Immature natural killer cell (primary cell): ENCODE measurements at regions not wholly inside any gene's neighbourhood (a gene's known extent, or its start where the extent isn't known, plus 50 kb on each side); places are given as distances from the start of the nearest gene placed in this dataset.
"Not testable (repeated sequence)": the region's sequence is repeated elsewhere in the genome, so short reads cannot be mapped to it uniquely, and the experiment has no call there.

ENCODE experiments used
- DNase-seq, 3 donors: peaks; one replicate each; pipeline ENCODE4 v3.0.0; 2022; ENCODE audit warnings: mixed read lengths in 1 of 3
- H3K27ac Mint-ChIP-seq, 6 donors: one replicate each; pipeline ENCODE4 v1.8.0; 2020; ENCODE audit warnings: mixed read lengths in 6 of 6, mild to moderate bottlenecking in 5 of 6, inconsistent platforms in 4 of 6, moderate library complexity in 3 of 6
- H3K27me3 Mint-ChIP-seq, 3 donors: one replicate each; pipeline ENCODE4 v1.8.0; 2020 to 2021; ENCODE audit warnings: low read depth in 3 of 3, mild to moderate bottlenecking in 3 of 3, mixed read lengths in 3 of 3, moderate library complexity in 3 of 3, inconsistent platforms in 1 of 3
- H3K36me3 Mint-ChIP-seq, 3 donors: one replicate each; pipeline ENCODE4 v1.8.0; 2020; ENCODE audit warnings: mixed read lengths in 3 of 3, inconsistent platforms in 2 of 3, mild to moderate bottlenecking in 2 of 3
- H3K4me1 Mint-ChIP-seq, 2 donors: one replicate each; pipeline ENCODE4 v1.8.0; 2020; ENCODE audit warnings: inconsistent platforms in 2 of 2, mild to moderate bottlenecking in 2 of 2, mixed read lengths in 2 of 2, moderate library complexity in 1 of 2
- H3K4me3 Mint-ChIP-seq, 5 donors: one replicate each; pipeline ENCODE4 v1.8.0; 2020; ENCODE audit warnings: mild to moderate bottlenecking in 5 of 5, mixed read lengths in 5 of 5, inconsistent platforms in 3 of 5, moderate library complexity in 3 of 5
- H3K9me3 Mint-ChIP-seq, 6 donors: one replicate each; pipeline ENCODE4 v1.8.0; 2020; ENCODE audit warnings: mild to moderate bottlenecking in 6 of 6, mixed read lengths in 6 of 6, inconsistent platforms in 4 of 6, moderate library complexity in 3 of 6

DNA sequence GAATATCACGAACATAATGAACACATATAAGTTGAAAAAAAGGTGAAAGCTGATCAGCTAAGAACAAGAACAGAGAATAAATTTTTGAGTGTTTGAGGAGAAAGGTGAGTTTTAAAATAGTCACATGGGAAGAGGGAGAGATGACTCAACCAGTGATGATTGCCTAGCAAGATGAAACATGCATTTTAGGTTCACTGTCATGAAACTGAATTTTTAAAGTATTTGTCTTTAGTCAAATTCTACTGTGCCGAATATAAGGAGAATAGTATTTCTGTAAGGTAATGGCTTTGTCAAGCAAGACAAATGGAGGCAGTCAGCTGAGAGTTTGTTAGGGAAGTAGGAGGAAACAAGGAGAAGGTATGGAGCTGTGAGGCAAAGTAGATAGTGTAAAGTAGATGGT is 2557.4 kb downstream of the PCDH9 start:
- H3K4me3 Mint-ChIP-seq = no peak overlapping the region
- H3K27ac Mint-ChIP-seq = no peak overlapping the region
- H3K36me3 Mint-ChIP-seq = peaks cover 0 to 3% (median 0%) of the 10 kb centered on the region in 3 donors
- no peaks in the 10 kb centered on the region for H3K4me1 Mint-ChIP-seq
- H3K27me3 Mint-ChIP-seq = no peaks in the 10 kb centered on the region
- no peak for DNase-seq
- H3K9me3 Mint-ChIP-seq = peaks cover 19 to 64% (median 24%) of the 10 kb centered on the region in 6 donors

DNA sequence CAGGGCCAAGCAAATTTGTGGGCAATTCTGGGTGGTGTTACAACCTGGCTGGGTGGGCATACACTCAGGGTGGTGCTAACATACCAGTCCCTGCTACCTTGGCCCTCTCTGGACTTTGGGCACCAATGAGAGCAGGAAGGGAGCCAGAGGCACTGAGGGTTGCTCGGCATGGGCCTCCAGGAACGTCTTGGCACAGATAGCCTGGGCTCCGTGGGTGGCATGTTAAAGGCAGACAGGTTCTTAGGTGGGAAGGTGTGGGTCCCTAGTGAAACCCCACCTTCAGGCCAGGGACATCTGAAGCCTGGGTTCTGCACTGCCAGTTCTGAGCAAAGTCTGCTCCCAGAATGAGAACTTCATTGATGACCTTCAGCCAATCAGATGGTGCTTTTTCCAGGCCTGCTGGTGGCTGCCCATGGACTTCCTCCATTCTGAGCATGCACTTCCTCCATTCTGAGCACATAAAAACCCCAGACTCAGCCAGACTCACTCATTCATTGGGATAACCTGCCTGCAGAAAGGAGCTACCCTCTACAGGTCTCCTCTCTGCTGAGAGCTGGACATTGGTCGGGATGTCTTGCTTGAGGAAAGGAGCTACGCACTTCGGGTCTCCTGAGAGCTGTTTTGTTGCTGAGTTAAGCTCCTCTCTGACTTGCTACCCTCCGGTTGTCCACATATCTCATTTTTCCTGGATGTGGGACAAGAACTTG is 2567.1 kb downstream of the PCDH9 start:
- peaks cover 4 to 29% (median 11%) of the 10 kb centered on the region in 6 donors for H3K9me3 Mint-ChIP-seq
- no peak for DNase-seq
- H3K27ac Mint-ChIP-seq = no peak overlapping the region
- H3K4me1 Mint-ChIP-seq = no peaks in the 10 kb centered on the region
- H3K27me3 Mint-ChIP-seq = no peaks in the 10 kb centered on the region
- no peak overlapping the region for H3K4me3 Mint-ChIP-seq
- no peaks in the 10 kb centered on the region for H3K36me3 Mint-ChIP-seq

DNA sequence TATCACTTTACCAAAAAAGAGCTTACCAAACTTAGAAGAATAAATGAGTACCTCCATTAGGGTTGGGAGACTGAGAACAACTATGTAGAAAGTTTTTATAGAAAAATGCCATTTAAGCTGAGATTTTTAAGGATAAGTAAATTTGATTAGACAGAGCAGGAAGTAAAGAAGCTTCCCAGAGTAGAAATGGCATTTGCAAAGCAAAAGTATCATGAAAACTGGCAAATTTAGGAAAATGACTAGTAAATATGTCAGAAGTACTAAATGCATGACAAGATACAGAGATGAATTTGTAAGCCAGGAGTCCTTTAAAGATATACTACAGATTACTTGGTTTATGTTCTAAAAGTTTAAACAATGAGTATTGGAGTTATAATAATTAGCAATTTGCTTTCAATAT is 2581.8 kb downstream of the PCDH9 start:
- Mint-ChIP-seq H3K27ac (no peak overlapping the region), H3K27me3 (peaks cover 0 to 1% (median 0%) of the 10 kb centered on the region in 3 donors), H3K4me1 (no peaks in the 10 kb centered on the region), H3K9me3 (peaks cover 12 to 49% (median 19%) of the 10 kb centered on the region in 6 donors), H3K36me3 (no peaks in the 10 kb centered on the region), H3K4me3 (no peak overlapping the region)
- no peak for DNase-seq

DNA sequence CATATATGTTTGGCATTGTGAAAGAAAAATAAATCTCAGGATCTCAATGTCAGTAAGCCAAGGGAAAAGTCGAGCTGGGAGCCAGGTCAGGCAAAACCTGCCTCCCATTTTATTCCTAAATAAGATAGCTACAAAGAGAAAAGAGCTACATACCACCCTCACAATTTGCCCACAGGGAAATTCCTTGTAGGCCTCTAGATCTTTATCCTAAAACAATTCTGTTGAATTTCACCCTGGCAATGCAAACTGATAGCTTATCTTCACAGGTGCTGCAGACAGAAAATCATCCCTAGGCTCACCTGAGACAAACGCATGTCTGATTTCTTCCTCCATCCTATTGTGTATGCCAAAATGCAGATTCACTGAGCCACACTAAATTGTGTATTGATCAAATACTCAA is 2587.1 kb downstream of the PCDH9 start:
- no peak for DNase-seq
- Mint-ChIP-seq H3K4me3 (no peak overlapping the region), H3K27me3 (no peaks in the 10 kb centered on the region), H3K27ac (no peak overlapping the region), H3K4me1 (no peaks in the 10 kb centered on the region), H3K36me3 (no peaks in the 10 kb centered on the region), H3K9me3 (peaks cover 4 to 61% (median 23%) of the 10 kb centered on the region in 6 donors)

DNA sequence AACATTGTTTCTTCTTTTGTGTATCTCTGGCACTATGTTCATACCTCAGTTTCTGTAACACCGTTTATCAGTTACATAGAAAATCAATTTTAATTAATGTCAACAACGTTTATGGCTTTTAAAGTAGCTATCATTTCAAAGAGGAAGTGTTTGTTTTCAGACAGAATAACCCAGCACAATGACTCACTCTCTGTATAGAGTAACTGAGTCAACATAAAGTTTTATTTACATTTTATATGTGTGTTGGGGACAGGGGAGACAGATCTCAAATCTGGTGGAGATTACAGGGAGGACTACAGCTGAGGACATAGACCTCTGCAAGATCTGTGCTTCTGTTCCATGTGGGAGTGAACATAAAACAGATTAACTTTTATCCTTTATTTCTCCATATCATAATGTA is 2590.1 kb downstream of the PCDH9 start:
- Mint-ChIP-seq H3K27ac (no peak overlapping the region), H3K27me3 (no peaks in the 10 kb centered on the region), H3K9me3 (peaks cover 4 to 60% (median 29%) of the 10 kb centered on the region in 6 donors), H3K4me3 (no peak overlapping the region), H3K36me3 (no peaks in the 10 kb centered on the region), H3K4me1 (no peaks in the 10 kb centered on the region)
- no peak for DNase-seq

DNA sequence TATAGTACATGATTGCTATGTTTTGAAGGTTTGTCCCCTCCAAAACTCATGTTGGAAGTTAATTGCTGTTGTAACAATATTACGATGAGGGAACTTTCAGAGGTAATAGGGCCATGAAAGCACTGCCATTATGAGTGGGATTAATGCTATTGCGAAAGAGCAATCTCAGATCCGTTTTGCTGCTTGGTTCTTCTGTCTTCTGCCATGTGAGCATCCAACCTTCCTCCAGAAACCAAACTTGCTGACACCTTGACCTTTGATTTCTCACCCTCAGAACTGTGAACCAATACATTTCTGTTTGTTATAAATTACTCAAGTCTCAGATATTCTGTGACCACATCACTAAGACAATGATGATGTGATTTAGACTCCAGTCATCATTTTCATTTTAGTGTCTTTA is 2590.9 kb downstream of the PCDH9 start:
- no peak overlapping the region for H3K4me3 Mint-ChIP-seq
- no peak overlapping the region for H3K27ac Mint-ChIP-seq
- H3K27me3 Mint-ChIP-seq = no peaks in the 10 kb centered on the region
- H3K9me3 Mint-ChIP-seq = peaks cover 4 to 53% (median 24%) of the 10 kb centered on the region in 6 donors
- no peaks in the 10 kb centered on the region for H3K4me1 Mint-ChIP-seq
- no peaks in the 10 kb centered on the region for H3K36me3 Mint-ChIP-seq
- DNase-seq = no peak

DNA sequence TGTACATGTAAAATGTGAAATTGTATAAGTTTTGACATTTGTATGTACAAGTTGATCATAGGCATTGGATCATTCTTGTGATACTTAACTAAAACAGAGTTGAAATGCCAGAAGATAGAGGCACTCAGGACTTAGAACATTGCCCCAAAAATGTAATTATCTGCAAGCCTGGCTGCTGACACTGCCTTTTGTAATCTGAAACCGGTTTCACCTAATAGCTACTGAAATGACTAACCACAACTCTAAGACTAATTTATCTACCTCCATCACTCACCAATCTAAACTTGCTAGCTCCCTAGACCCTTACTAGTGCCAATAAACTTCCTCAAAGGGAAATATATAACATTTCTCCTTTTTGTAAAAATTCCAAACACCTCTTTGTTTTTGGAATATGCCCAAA is 2596.2 kb downstream of the PCDH9 start:
- H3K4me3 Mint-ChIP-seq = no peak overlapping the region
- no peak for DNase-seq
- peaks cover 0 to 34% (median 18%) of the 10 kb centered on the region in 6 donors for H3K9me3 Mint-ChIP-seq
- H3K27me3 Mint-ChIP-seq = no peaks in the 10 kb centered on the region
- H3K27ac Mint-ChIP-seq = no peak overlapping the region
- H3K36me3 Mint-ChIP-seq = no peaks in the 10 kb centered on the region
- H3K4me1 Mint-ChIP-seq = no peaks in the 10 kb centered on the region

DNA sequence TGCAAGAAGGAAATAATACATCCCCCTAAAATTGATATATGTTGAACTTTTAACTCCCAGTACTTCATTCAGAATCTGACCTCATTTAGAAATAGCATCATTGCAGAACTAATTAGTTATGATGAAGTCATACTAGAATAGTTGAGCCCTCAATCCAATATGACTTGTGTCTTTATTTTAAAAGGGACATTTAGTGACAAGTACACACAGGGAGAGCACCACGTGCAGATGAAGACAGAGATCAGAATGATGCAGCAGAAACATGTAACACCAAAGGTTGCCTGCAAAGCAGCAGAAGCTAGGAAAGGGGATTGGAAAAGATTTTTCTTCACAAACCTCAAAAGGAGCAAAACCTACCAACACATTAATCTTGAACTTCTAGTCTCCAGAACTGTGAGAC is 2602.5 kb downstream of the PCDH9 start:
- DNase-seq = no peak
- Mint-ChIP-seq H3K9me3 (peaks cover 0 to 38% (median 15%) of the 10 kb centered on the region in 6 donors), H3K4me3 (no peak overlapping the region), H3K27me3 (peaks cover 0 to 5% (median 0%) of the 10 kb centered on the region in 3 donors), H3K4me1 (no peaks in the 10 kb centered on the region), H3K36me3 (no peaks in the 10 kb centered on the region), H3K27ac (no peak overlapping the region)

DNA sequence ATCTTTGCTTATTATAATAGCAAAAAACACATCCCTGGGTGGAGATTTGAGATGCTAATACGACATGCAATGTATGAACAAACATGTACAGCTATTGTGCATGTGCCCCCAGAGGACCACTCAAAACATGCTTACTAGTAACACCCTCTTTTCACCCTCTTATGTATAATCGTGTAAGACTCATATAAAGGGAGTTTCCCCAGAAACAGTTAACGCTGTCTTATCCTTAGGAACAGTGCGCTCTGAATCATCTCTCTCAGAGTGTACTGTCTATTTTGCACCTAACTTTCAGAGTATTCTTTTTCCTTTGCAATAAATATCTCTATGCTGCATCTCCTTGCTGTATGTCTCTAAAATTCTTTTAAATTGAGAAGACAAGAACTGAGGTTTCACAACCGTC is 2604.0 kb downstream of the PCDH9 start:
- Mint-ChIP-seq H3K27ac (no peak overlapping the region), H3K36me3 (no peaks in the 10 kb centered on the region), H3K4me3 (no peak overlapping the region), H3K27me3 (peaks cover 0 to 5% (median 0%) of the 10 kb centered on the region in 3 donors), H3K4me1 (no peaks in the 10 kb centered on the region), H3K9me3 (peaks cover 0 to 38% (median 17%) of the 10 kb centered on the region in 6 donors)
- DNase-seq = no peak

DNA sequence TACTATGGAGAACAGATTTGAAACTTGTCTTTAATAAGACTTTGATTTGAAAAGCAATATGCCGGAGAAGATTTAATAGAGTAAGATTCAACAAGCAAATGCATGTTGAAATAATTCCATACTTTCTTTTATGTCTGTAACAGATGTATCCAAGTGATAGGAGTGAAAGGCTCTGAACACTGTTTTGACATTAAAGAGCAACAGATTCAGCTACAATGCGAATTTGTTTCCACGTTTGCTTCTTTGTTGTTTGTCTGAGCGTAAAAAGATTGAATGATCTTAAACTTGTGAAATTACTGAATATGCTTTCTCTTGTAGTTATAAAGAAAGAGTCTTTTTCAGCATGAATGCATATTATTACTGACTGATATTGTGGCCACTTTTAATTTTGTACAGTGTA is 2612.9 kb downstream of the PCDH9 start:
- DNase-seq = no peak
- no peak overlapping the region for H3K4me3 Mint-ChIP-seq
- H3K36me3 Mint-ChIP-seq = peaks cover 0 to 4% (median 3%) of the 10 kb centered on the region in 3 donors
- peaks cover 0 to 1% (median 0%) of the 10 kb centered on the region in 3 donors for H3K27me3 Mint-ChIP-seq
- H3K9me3 Mint-ChIP-seq = peaks cover 0 to 32% (median 6%) of the 10 kb centered on the region in 6 donors
- H3K4me1 Mint-ChIP-seq = no peaks in the 10 kb centered on the region
- no peak overlapping the region for H3K27ac Mint-ChIP-seq

DNA sequence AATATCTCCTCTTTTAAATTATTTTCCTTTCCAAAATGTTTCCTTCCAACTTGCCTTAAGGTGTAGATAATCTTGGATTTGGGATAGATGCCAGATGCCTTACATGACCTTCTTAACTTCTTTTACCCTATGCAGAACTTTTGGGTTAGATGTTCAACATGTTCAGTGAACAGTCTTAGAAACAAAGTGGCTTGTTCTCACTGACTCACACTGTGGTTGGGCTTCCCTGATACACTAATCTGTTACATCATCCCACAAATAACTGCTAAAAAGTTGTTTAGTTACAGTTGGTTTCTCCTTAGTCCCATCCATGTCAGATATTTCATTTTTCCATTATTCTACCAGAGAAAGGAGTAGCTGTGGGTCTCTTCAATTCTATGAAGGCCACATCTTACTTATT is 2638.2 kb downstream of the PCDH9 start:
- H3K4me3 Mint-ChIP-seq = no peak overlapping the region
- H3K27me3 Mint-ChIP-seq = peaks cover 0 to 2% (median 0%) of the 10 kb centered on the region in 3 donors
- DNase-seq = no peak
- peaks cover 2 to 48% (median 22%) of the 10 kb centered on the region in 6 donors for H3K9me3 Mint-ChIP-seq
- H3K4me1 Mint-ChIP-seq = no peaks in the 10 kb centered on the region
- no peaks in the 10 kb centered on the region for H3K36me3 Mint-ChIP-seq
- H3K27ac Mint-ChIP-seq = no peak overlapping the region

DNA sequence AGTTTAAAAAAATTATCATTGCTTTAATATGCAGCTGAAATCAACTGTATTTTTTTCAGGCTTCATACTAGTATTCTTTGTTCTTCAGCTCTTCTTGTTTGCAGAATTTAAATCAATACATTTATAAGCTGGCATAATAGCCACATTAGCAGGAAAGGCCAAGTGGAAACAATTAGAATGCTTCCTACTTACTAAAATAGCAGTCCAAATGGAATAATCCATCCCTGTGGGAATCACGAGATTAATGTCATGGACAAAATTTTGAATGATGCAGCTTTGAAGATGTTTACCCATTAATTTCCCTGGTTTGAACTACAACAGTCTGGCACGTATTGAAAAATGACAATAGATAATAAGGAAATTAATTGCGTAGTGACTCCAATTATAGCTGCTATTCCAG is 2650.8 kb downstream of the PCDH9 start:
- Mint-ChIP-seq H3K4me3 (no peak overlapping the region), H3K27ac (no peak overlapping the region), H3K9me3 (peaks cover 5 to 41% (median 21%) of the 10 kb centered on the region in 6 donors), H3K27me3 (no peaks in the 10 kb centered on the region), H3K4me1 (no peaks in the 10 kb centered on the region), H3K36me3 (no peaks in the 10 kb centered on the region)
- DNase-seq = no peak

DNA sequence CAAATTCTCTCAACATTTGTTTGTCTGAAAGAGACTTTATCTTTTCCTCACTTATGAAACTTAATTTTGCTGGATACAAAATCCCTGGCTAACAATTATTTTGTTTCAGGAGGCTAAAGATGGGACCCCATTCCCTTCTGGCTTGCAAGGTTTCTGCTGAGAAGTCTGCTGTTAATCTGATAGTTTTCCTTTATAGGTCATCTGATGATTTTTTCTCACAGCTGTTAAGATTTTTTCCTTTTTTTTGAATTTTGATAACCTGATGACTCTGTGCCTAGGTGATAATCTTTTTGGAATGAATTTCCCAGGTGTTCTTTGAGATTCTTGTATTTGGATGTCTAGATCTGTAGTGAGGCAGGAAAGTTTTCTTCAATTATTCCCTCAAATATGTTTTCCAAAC is 2661.4 kb downstream of the PCDH9 start:
- Mint-ChIP-seq H3K4me1 (no peaks in the 10 kb centered on the region), H3K4me3 (no peak overlapping the region), H3K36me3 (no peaks in the 10 kb centered on the region), H3K9me3 (peaks cover 22 to 65% (median 46%) of the 10 kb centered on the region in 6 donors), H3K27me3 (peaks cover 0 to 3% (median 1%) of the 10 kb centered on the region in 3 donors), H3K27ac (no peak overlapping the region)
- no peak for DNase-seq

DNA sequence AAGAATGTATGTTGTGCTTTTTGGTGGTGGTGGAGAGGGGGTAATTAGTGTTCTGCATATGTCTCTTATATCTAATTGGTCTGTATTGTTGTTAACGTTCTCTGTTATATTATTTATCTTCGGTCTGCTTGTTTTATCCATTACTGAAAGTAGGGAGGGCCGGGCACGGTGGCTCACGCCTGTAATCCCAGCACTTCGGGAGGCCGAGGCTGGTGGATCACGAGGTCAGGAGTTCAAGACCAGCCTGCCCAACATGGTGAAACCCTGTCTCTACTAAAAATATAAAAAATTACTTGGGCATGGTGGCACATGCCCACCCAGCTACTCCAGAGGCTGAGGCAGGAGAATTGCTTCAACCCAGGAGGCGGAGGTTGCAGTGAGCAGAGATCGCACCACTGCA is 2672.1 kb downstream of the PCDH9 start:
- H3K4me3 Mint-ChIP-seq, H3K27me3 Mint-ChIP-seq, DNase-seq, H3K36me3 Mint-ChIP-seq, H3K27ac Mint-ChIP-seq, H3K4me1 Mint-ChIP-seq: not testable (repeated sequence)
- peaks cover 4 to 28% (median 11%) of the 10 kb centered on the region in 6 donors for H3K9me3 Mint-ChIP-seq

DNA sequence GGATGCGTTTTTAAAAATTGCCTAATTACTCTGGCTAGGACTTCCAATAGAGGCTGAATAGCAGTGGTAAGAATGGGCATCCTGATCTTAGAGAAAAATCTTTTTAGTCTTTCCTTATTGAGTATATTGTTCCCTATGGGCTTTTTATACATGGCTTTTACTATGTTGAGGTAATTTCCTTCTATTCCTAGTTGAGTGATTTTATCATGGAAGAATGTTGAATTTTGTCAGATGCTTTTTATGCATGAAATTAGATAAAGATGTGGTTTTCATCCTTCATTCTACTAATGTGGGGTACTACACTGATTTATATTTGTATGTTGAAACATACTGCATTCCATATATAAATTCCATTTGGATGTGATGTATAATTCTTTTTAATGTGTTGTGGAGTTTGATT is 2673.8 kb downstream of the PCDH9 start:
- H3K4me1 Mint-ChIP-seq = no peaks in the 10 kb centered on the region
- DNase-seq = no peak
- H3K4me3 Mint-ChIP-seq = no peak overlapping the region
- peaks cover 0 to 3% (median 0%) of the 10 kb centered on the region in 3 donors for H3K36me3 Mint-ChIP-seq
- H3K27me3 Mint-ChIP-seq = peaks cover 0 to 1% (median 0%) of the 10 kb centered on the region in 3 donors
- peaks cover 7 to 34% (median 12%) of the 10 kb centered on the region in 6 donors for H3K9me3 Mint-ChIP-seq
- no peak overlapping the region for H3K27ac Mint-ChIP-seq
